HepG2 (cell line): ENCODE measurements at regions not wholly inside any gene's neighbourhood (a gene's known extent, or its start where the extent isn't known, plus 50 kb on each side); places are given as distances from the start of the nearest gene placed in this dataset.
"Not testable (repeated sequence)": the region's sequence is repeated elsewhere in the genome, so short reads cannot be mapped to it uniquely, and the experiment has no call there.

Source experiments
- ATAC-seq: fragments of 200-7000 bp; cut with Tn5 transposase; 3 replicates; pipeline ENCODE4 v1.9.1; 2020; ENCODE audit warnings: mild to moderate bottlenecking, moderate library complexity
- BruUV-seq: library from RNA; stranded (reverse); fragments of 400-500 nt; replicated peaks from 2 replicates; lab custom pipeline; 2021; lab: Mats Ljungman, UMichigan
- CTCF ChIA-PET: fragments of 300-600 bp; formaldehyde crosslinking; extraction: SDS; loops from one replicate; lab custom pipeline; 2021; ENCODE audit warnings: low total read pairs, inconsistent platforms, low intra/inter-chr PET ratio; lab: Yijun Ruan, JAX
- POLR2A ChIA-PET: fragments of 350-600 bp; sonication (Branson Sonifier 250); formaldehyde crosslinking; loops from one replicate; lab custom pipeline; 2020; ENCODE audit warnings: antibody characterized with exemption, inconsistent platforms; lab: Yijun Ruan, JAX
- DNase-seq: peaks from one replicate; pipeline ENCODE4 v3.0.0-alpha.2; 2015; ENCODE audit warnings: low spot score
- FAIRE-seq: peaks from 3 replicates; lab custom pipeline; 2011; peaks lifted over from hg19 to GRCh38; lab: Jason Lieb, UNC
- H2AFZ ChIP-seq: one replicate; pipeline ENCODE4 v1.6.1; 2011; ENCODE audit warnings: low read length, inconsistent platforms
- H3K27ac ChIP-seq: fragments of 300-600 bp; 3 replicates; pipeline ENCODE4 v1.8.0; 2011; ENCODE audit warnings: mixed run types, mild to moderate bottlenecking, mixed read lengths, low read length, inconsistent platforms; ENCODE audit not compliant: insufficient read depth; ENCODE audit errors: extremely low read length
- H3K27me3 ChIP-seq, 2 experiments: fragments of 200-600 bp in 1 of 2; 2 replicates in 1 of 2; 3 replicates in 1 of 2; pipeline versions ENCODE4 v1.6.0 to v1.8.0; 2011; ENCODE audit warnings: low read length in 2 of 2, mild to moderate bottlenecking in 2 of 2, moderate library complexity in 2 of 2, inconsistent platforms in 1 of 2; ENCODE audit not compliant: insufficient read depth in 2 of 2, control insufficient read depth in 1 of 2
- H3K36me3 ChIP-seq, 2 experiments: fragments of 200-600 bp in 1 of 2; replicated peaks in 1 of 2; 2 replicates in 1 of 2; 3 replicates in 1 of 2; pipeline versions ENCODE4 v1.5.1 to v1.8.0; 2011; ENCODE audit warnings: low read length in 2 of 2, inconsistent platforms in 1 of 2; ENCODE audit not compliant: insufficient read depth in 2 of 2, control insufficient read depth in 1 of 2
- H3K4me1 ChIP-seq: 2 replicates; pipeline ENCODE4 v1.5.1; 2012; ENCODE audit warnings: low read length, inconsistent platforms; ENCODE audit not compliant: insufficient read depth
- H3K4me2 ChIP-seq: 2 replicates; pipeline ENCODE4 v1.6.0; 2011; ENCODE audit warnings: low read depth, low read length, inconsistent platforms
- H3K4me3 ChIP-seq, 3 experiments: fragments of 200-600 bp in 1 of 3; sonication (generic), shearing (Covaris generic) in 1 of 3; replicated peaks in 1 of 3; 2 replicates each; pipeline ENCODE4 v1.5.1; 2011 to 2016; ENCODE audit warnings: low read length in 3 of 3, inconsistent platforms in 2 of 3, low read depth in 2 of 3, mild to moderate bottlenecking in 2 of 3, control low read depth in 1 of 3, mixed read lengths in 1 of 3; ENCODE audit not compliant: insufficient read depth in 1 of 3
- H3K79me2 ChIP-seq: one replicate; pipeline ENCODE4 v1.6.1; 2011; ENCODE audit warnings: low read length, inconsistent platforms; ENCODE audit not compliant: insufficient read depth
- H3K9ac ChIP-seq: 2 replicates; pipeline ENCODE4 v1.6.0; 2011; ENCODE audit warnings: mild to moderate bottlenecking, low read depth, low read length, inconsistent platforms; ENCODE audit not compliant: insufficient read depth
- H3K9me3 ChIP-seq: 2 replicates; pipeline ENCODE4 v1.5.1; 2012; ENCODE audit warnings: mild to moderate bottlenecking, low read length
- H4K20me1 ChIP-seq: 2 replicates; pipeline ENCODE4 v1.6.0; 2011; ENCODE audit warnings: inconsistent platforms, mild to moderate bottlenecking, low read length, moderate library complexity; ENCODE audit not compliant: insufficient read depth
- ATF7 ChIP-seq, 2 experiments: fragments of 450-650 bp in 1 of 2; sonication (generic) in 1 of 2; formaldehyde crosslinking in 1 of 2; IDR thresholded peaks; 2 replicates each; pipeline versions ENCODE4 v1.4.0 to v1.6.1; 2016 to 2020; ENCODE audit warnings: antibody characterized with exemption in 1 of 2, mild to moderate bottlenecking in 1 of 2, missing genetic modification reagents in 1 of 2
- ATRX ChIP-seq: sonication (generic); formaldehyde crosslinking; IDR thresholded peaks from 2 replicates; pipeline ENCODE4 v1.4.0; 2020; ENCODE audit warnings: missing genetic modification reagents, borderline replicate concordance
- DPF2 ChIP-seq: sonication (generic); formaldehyde crosslinking; IDR thresholded peaks from 2 replicates; pipeline ENCODE4 v1.4.0; 2020; ENCODE audit warnings: mild to moderate bottlenecking, low read depth, missing genetic modification reagents, borderline replicate concordance
- EP300 ChIP-seq, 3 experiments: sonication (generic) in 1 of 3; formaldehyde crosslinking in 1 of 3; IDR thresholded peaks; 2 replicates each; pipeline versions ENCODE4 v1.5.1 to v1.6.1; 2011 to 2020; ENCODE audit warnings: low read depth in 2 of 3, low read length in 2 of 3, borderline replicate concordance in 1 of 3, improper control_type of control experiment in 1 of 3, mild to moderate bottlenecking in 1 of 3, missing genetic modification reagents in 1 of 3, moderate library complexity in 1 of 3
- HNF4A ChIP-seq: sonication (generic); formaldehyde crosslinking; IDR thresholded peaks from 2 replicates; pipeline ENCODE4 v1.4.0; 2020; ENCODE audit warnings: missing genetic modification reagents
- NRL ChIP-seq: sonication (generic); formaldehyde crosslinking; IDR thresholded peaks from 2 replicates; pipeline ENCODE4 v1.5.0; 2020; ENCODE audit warnings: missing genetic modification reagents, mild to moderate bottlenecking, moderate library complexity, borderline replicate concordance
- ONECUT2 ChIP-seq: sonication (generic); formaldehyde crosslinking; IDR thresholded peaks from 2 replicates; pipeline ENCODE4 v1.4.0; 2020; ENCODE audit warnings: missing genetic modification reagents
- RBM39 ChIP-seq: fragments of 200-400 bp; formaldehyde crosslinking; IDR thresholded peaks from one replicate; pipeline ENCODE4 v1.6.1; 2018; ENCODE audit warnings: antibody characterized with exemption, mild to moderate bottlenecking, low read depth, low read length; ENCODE audit not compliant: poor library complexity, severe bottlenecking
- SMARCC2 ChIP-seq: fragments of 450-650 bp; IDR thresholded peaks from 2 replicates; pipeline ENCODE4 v1.6.1; 2017; ENCODE audit warnings: antibody characterized with exemption, mild to moderate bottlenecking
- TBX3 ChIP-seq: fragments of 450-650 bp; IDR thresholded peaks from 2 replicates; pipeline ENCODE4 v1.6.1; 2017; ENCODE audit warnings: antibody characterized with exemption, mild to moderate bottlenecking, inconsistent platforms, borderline replicate concordance
- ZBTB8A ChIP-seq: sonication (generic); formaldehyde crosslinking; IDR thresholded peaks from 2 replicates; pipeline ENCODE4 v1.4.0; 2020; ENCODE audit warnings: mild to moderate bottlenecking, low read depth, missing genetic modification reagents, borderline replicate concordance
- ZNF207 ChIP-seq: fragments of 450-650 bp; IDR thresholded peaks from 2 replicates; pipeline ENCODE4 v1.6.1; 2016; ENCODE audit warnings: antibody characterized with exemption, borderline replicate concordance
- ZNF225 ChIP-seq: sonication (generic); formaldehyde crosslinking; IDR thresholded peaks from 2 replicates; pipeline ENCODE4 v1.4.0; 2020; ENCODE audit warnings: mild to moderate bottlenecking, missing genetic modification reagents
- ZNF234 ChIP-seq: sonication (generic); formaldehyde crosslinking; conservative IDR thresholded peaks from 2 replicates; pipeline ENCODE4 v1.5.1; 2020; ENCODE audit warnings: mild to moderate bottlenecking, missing genetic modification reagents
- ZNF644 ChIP-seq: IDR thresholded peaks from 2 replicates; pipeline ENCODE4 v1.6.1; 2016; ENCODE audit warnings: low read depth
- ZSCAN21 ChIP-seq: sonication (generic); formaldehyde crosslinking; IDR thresholded peaks from 2 replicates; pipeline ENCODE4 v1.8.0; 2022; ENCODE audit warnings: mild to moderate bottlenecking, missing genetic modification reagents, moderate library complexity, borderline replicate concordance
- ZSCAN22 ChIP-seq: sonication (generic); formaldehyde crosslinking; IDR thresholded peaks from 2 replicates; pipeline ENCODE4 v1.4.0; 2020; ENCODE audit warnings: mild to moderate bottlenecking, missing genetic modification reagents
- WGBS: methylation state at CpG from one replicate; pipeline ENCODE4 v1.1.6; 2017; ENCODE audit warnings: low lambda C conversion rate; 5-methylcytosine and 5-hydroxymethylcytosine counted together
- in situ Hi-C: cut with HindIII; loops from 2 replicates; pipeline ENCODE4 v1.10.0; 2017; ENCODE audit warnings: low pct_unique_long_range_greater_than_20kb; ENCODE audit not compliant: extremely low pct_ligation_motif_present
- intact Hi-C: fragments of 100-400 bp; cut with micrococcal nuclease; formaldehyde crosslinking; loops from one replicate; pipeline ENCODE4 v1.10.0; 2022; ENCODE audit not compliant: unreplicated experiment
- TF ChIP-seq, protein P1 (sequence below): sonication (generic); formaldehyde crosslinking; IDR thresholded peaks from 2 replicates; pipeline ENCODE4 v1.4.0; 2020; ENCODE audit warnings: low read depth, mild to moderate bottlenecking, missing genetic modification reagents

DNA sequence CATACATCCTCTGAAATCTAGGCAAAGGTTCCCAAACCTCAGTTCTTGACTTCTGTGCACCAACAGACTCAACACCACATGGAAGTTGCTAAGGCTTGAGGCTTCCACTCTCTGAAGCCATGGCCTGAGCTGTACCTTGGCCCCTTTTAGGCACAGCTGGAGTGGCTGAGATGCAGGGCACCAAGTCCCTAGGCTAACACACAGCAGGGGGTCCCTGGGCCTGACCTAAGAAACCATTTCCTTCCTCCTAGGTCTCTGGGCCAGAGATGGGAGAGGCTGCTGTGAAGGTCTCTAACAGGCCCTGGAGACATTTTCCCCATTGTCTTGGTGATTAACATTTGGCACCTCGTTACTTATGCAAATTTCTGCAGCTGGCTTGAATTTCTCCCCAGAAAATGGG is 64.5 kb upstream of the LRPPRC start:
- ATAC-seq, H3K4me3 ChIP-seq, H3K27ac ChIP-seq, H2AFZ ChIP-seq, H3K4me2 ChIP-seq, BruUV-seq, H3K9ac ChIP-seq, H4K20me1 ChIP-seq, H3K27me3 ChIP-seq, H3K36me3 ChIP-seq, in situ Hi-C loops, H3K9me3 ChIP-seq, POLR2A ChIA-PET, DNase-seq, CTCF ChIA-PET, FAIRE-seq, intact Hi-C loops, H3K79me2 ChIP-seq: not testable (repeated sequence)
- WGBS, result 61% methylated on average over 1 of the region's 1 CpG
- 0 out of 2 replicates have a peak, but pooled peaks have one; percentile 20 for TF ChIP-seq NRL (CRISPR knock-in tag)
- H3K4me1 ChIP-seq, result peaks cover 80% of the 10 kb centered on the region

DNA sequence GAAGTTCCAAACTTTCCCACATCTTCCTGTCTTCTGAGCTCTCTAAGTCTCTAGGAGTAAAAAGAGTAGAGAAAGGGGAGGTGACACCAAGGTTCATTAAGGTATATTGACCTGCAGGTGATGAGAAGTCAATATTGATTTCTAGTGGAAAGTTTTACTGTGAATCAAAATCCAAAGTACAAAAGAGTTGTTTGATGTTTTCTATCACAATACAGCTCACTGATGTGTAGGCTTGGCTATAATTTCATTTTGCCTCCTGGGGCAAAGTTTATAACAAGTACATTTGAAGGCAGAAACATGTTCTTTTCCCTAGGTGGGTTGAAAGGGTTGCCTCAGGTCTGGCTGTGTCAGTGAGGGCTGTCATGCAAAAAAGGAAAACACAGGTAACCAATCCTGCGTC is 65.2 kb upstream of the LRPPRC start:
- no peaks in the 10 kb centered on the region; a peak in 1 of 5 replicates for H3K27me3 ChIP-seq
- intact Hi-C loops, result no loop called here
- ATAC-seq (peak; percentile 21), FAIRE-seq (peak; percentile 8), DNase-seq (no peak)
- H3K4me3 ChIP-seq, result peak overlapping the region in 2 of 3 experiments; percentile 37 to 62; a peak in 2 of 6 replicates
- no peaks in the 10 kb centered on the region for H4K20me1 ChIP-seq
- H3K9me3 ChIP-seq, result peaks cover 6% of the 10 kb centered on the region; the same call in 1 of the 2 replicates
- ChIA-PET CTCF (no interaction called here), POLR2A (interaction anchor here (1.6 kb wide), 1 partner anchor 10 kb away, joined by 3 read pairs; no protein-coding TSS in a partner anchor)
- H3K36me3 ChIP-seq, result no peaks in the 10 kb centered on the region
- 38% methylated on average over 1 of the region's 1 CpG for WGBS
- peaks cover 87% of the 10 kb centered on the region for H3K4me1 ChIP-seq
- peak overlapping the region; percentile 41 for H3K27ac ChIP-seq
- peak overlapping the region; percentile 77 for H3K4me2 ChIP-seq
- H3K79me2 ChIP-seq, result no peaks in the 10 kb centered on the region
- no peak overlapping the region for H3K9ac ChIP-seq
- in situ Hi-C loops, result no loop called here
- no peak overlapping the region for H2AFZ ChIP-seq
- no TSS peak for BruUV-seq
- TF ChIP-seq, protein P1, sequence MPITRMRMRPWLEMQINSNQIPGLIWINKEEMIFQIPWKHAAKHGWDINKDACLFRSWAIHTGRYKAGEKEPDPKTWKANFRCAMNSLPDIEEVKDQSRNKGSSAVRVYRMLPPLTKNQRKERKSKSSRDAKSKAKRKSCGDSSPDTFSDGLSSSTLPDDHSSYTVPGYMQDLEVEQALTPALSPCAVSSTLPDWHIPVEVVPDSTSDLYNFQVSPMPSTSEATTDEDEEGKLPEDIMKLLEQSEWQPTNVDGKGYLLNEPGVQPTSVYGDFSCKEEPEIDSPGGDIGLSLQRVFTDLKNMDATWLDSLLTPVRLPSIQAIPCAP (CRISPR knock-in tag), result no peak
- TF ChIP-seq ONECUT2 (CRISPR knock-in tag) (peak; percentile 76), ZSCAN22 (CRISPR knock-in tag) (0 out of 2 replicates have a peak, but pooled peaks have one; percentile 17), RBM39 (no peak), HNF4A (CRISPR knock-in tag) (peak; percentile 61), ZBTB8A (CRISPR knock-in tag) (no peak), ZSCAN21 (CRISPR knock-in tag) (no peak), EP300 (IDR thresholded peaks at IDR 0.05; ENCODE audit: low read depth in 2 of 2, low read length in 2 of 2) (peak in 1 of 2 experiments; percentile 38; a peak in 1 of 4 replicates), EP300 (CRISPR knock-in tag; IDR thresholded peaks at IDR 0.05; ENCODE audit: borderline replicate concordance) (no peak), ATRX (no peak), ZNF234 (CRISPR knock-in tag) (no peak), SMARCC2 (0 out of 2 replicates have a peak, but pooled peaks have one; percentile 42), ZNF644 (CRISPR knock-in tag) (no peak), ZNF207 (no peak), TBX3 (peak; percentile 45; the same call in 1 of the 2 replicates), ATF7 (IDR thresholded peaks at IDR 0.05) (no peak), ATF7 (CRISPR knock-in tag; IDR thresholded peaks at IDR 0.05) (no peak), ZNF225 (CRISPR knock-in tag) (no peak), DPF2 (CRISPR knock-in tag) (no peak; the same call in 1 of the 2 replicates)
